ENCODE measurements at regions not wholly inside any gene's neighbourhood (a gene's known extent, or its start where the extent isn't known, plus 50 kb on each side); places are given as distances from the start of the nearest gene placed in this dataset.
"Not testable (repeated sequence)": the region's sequence is repeated elsewhere in the genome, so short reads cannot be mapped to it uniquely, and the experiment has no call there.

- no peaks in the 10 kb centered on the region for H4K20me1 ChIP-seq (replicated peaks; ENCODE audit: control insufficient read depth, extremely low read depth, insufficient read depth, low read length)
- no peaks in the 10 kb centered on the region for H3K9me3 ChIP-seq (replicated peaks; ENCODE audit: control insufficient read depth, insufficient read depth, low read length)
- intact Hi-C loops (cut with micrococcal nuclease): no loop called here
- DNase-seq (ENCODE audit: low read depth, low spot score): no peak
- H3K9me1 ChIP-seq (replicated peaks; ENCODE audit: control insufficient read depth, extremely low read depth, insufficient read depth, low read length): no peaks in the 10 kb centered on the region
- FAIRE-seq: no peak
- no peak overlapping the region for H3K4me2 ChIP-seq (ENCODE audit: insufficient read depth, low read length)
- H3K27me3 ChIP-seq (ENCODE audit: control insufficient read depth in 2 of 2, insufficient read depth in 2 of 2, low read length in 2 of 2): no peaks in the 10 kb centered on the region
- POLR2A ChIA-PET: no interaction called here
- BruUV-seq (replicated peaks): no TSS peak
- no peaks in the 10 kb centered on the region for H3K4me1 ChIP-seq (ENCODE audit: control insufficient read depth, extremely low read depth, insufficient read depth, low read length)
- H3K27ac ChIP-seq (ENCODE audit: insufficient read depth, low read depth, low read length): no peak overlapping the region
- dilution Hi-C loops (cut with MboI; ENCODE audit: extremely low pct_ligation_motif_present, low sequenced_read_pairs): no loop called here
- TF ChIP-seq MYC (IDR thresholded peaks at IDR 0.05; ENCODE audit: low read depth, low read length) (no peak), GATA2 (IDR thresholded peaks at IDR 0.05; ENCODE audit: insufficient read depth, insufficient read length, low read depth, low read length) (no peak), JUN (IDR thresholded peaks at IDR 0.05; ENCODE audit: borderline replicate concordance, insufficient read depth, insufficient read length, low read depth) (no peak), POLR2A (IDR thresholded peaks at IDR 0.05; ENCODE audit: low read depth, low read length) (no peak), EZH2 (IDR thresholded peaks at IDR 0.05; ENCODE audit: borderline replicate concordance, low read depth, low read length, severe bottlenecking) (no peak), FOS (IDR thresholded peaks at IDR 0.05; ENCODE audit: borderline replicate concordance, insufficient read depth, low read length) (no peak), CTCF (IDR thresholded peaks at IDR 0.05; ENCODE audit: extremely low read depth in 1 of 2, insufficient read depth in 1 of 2, low read depth in 1 of 2, low read length in 2 of 2) (no peak), POLR2AphosphoS5 (IDR thresholded peaks at IDR 0.05; ENCODE audit: insufficient read depth, low read depth, low read length) (no peak), MAX (IDR thresholded peaks at IDR 0.05; ENCODE audit: insufficient read depth, insufficient read length) (no peak)
- no peaks in the 10 kb centered on the region for H3K79me2 ChIP-seq (ENCODE audit: control insufficient read depth, insufficient read depth, low read length)
- CTCF ChIA-PET: interaction anchor here (1.0 kb wide), 1 partner anchor 10 kb away, joined by 3 read pairs; no protein-coding TSS in a partner anchor
- no peak overlapping the region for H3K9ac ChIP-seq (replicated peaks; ENCODE audit: extremely low read depth, insufficient read depth, low read length)
- no peaks in the 10 kb centered on the region for H3K36me3 ChIP-seq (ENCODE audit: control insufficient read depth in 2 of 2, extremely low read depth in 1 of 2, insufficient read depth in 2 of 2, low read length in 2 of 2)
- H2AFZ ChIP-seq (ENCODE audit: low read depth, low read length): no peak overlapping the region
- H3K4me3 ChIP-seq (replicated peaks in 1 of 3; ENCODE audit: insufficient read depth in 1 of 3, low read depth in 1 of 3, low read length in 3 of 3): no peak overlapping the region
Observed at GRCh38 chr5:87141544-87141943, 126.1 kb upstream of the RASA1 start.

GRCh38 chr5:87145853-87146252 lies 121.8 kb upstream of the RASA1 start:
- H3K9me1 ChIP-seq (replicated peaks; ENCODE audit: control insufficient read depth, extremely low read depth, insufficient read depth, low read length); intact Hi-C loops (cut with micrococcal nuclease); H3K36me3 ChIP-seq (ENCODE audit: control insufficient read depth in 2 of 2, extremely low read depth in 1 of 2, insufficient read depth in 2 of 2, low read length in 2 of 2); H3K9me3 ChIP-seq (replicated peaks; ENCODE audit: control insufficient read depth, insufficient read depth, low read length); FAIRE-seq; DNase-seq (ENCODE audit: low read depth, low spot score); H3K4me3 ChIP-seq (replicated peaks in 1 of 3; ENCODE audit: insufficient read depth in 1 of 3, low read depth in 1 of 3, low read length in 3 of 3); CTCF ChIA-PET; BruUV-seq (replicated peaks); H3K4me1 ChIP-seq (ENCODE audit: control insufficient read depth, extremely low read depth, insufficient read depth, low read length); H4K20me1 ChIP-seq (replicated peaks; ENCODE audit: control insufficient read depth, extremely low read depth, insufficient read depth, low read length); dilution Hi-C loops (cut with MboI; ENCODE audit: extremely low pct_ligation_motif_present, low sequenced_read_pairs); H3K4me2 ChIP-seq (ENCODE audit: insufficient read depth, low read length); H2AFZ ChIP-seq (ENCODE audit: low read depth, low read length); POLR2A ChIA-PET; H3K79me2 ChIP-seq (ENCODE audit: control insufficient read depth, insufficient read depth, low read length); H3K27ac ChIP-seq (ENCODE audit: insufficient read depth, low read depth, low read length); H3K9ac ChIP-seq (replicated peaks; ENCODE audit: extremely low read depth, insufficient read depth, low read length); H3K27me3 ChIP-seq (ENCODE audit: control insufficient read depth in 2 of 2, insufficient read depth in 2 of 2, low read length in 2 of 2): not testable (repeated sequence)
